ENCODE measurements at regions not wholly inside any gene's neighbourhood (a gene's known extent, or its start where the extent isn't known, plus 50 kb on each side); places are given as distances from the start of the nearest gene placed in this dataset.
"Not testable (repeated sequence)": the region's sequence is repeated elsewhere in the genome, so short reads cannot be mapped to it uniquely, and the experiment has no call there.

- TF ChIP-seq ZNF274 (IDR thresholded peaks at IDR 0.05; ENCODE audit: low read depth, low read length); SUZ12 (IDR thresholded peaks at IDR 0.05; ENCODE audit: extremely low read depth, insufficient read depth, insufficient read length): not testable (repeated sequence)
Observed at GRCh38 chr4:112838015-112838414, 201.1 kb downstream of the LARP7 start.
